WTC11 (cell line): ENCODE measurements at regions not wholly inside any gene's neighbourhood (a gene's known extent, or its start where the extent isn't known, plus 50 kb on each side); places are given as distances from the start of the nearest gene placed in this dataset.

ENCODE experiments used
- ATAC-seq: fragments of 200-7000 bp; cut with Tn5 transposase; 2 replicates; pipeline ENCODE4 v1.10.0; 2021; ENCODE audit warnings: mild to moderate bottlenecking, moderate library complexity
- CTCF ChIA-PET: fragments of 300-600 bp; sonication (Branson Sonifier 250); formaldehyde crosslinking; loops from one replicate; lab custom pipeline; 2021; ENCODE audit warnings: antibody characterized with exemption; lab: Charles Lee
- POLR2A ChIA-PET: fragments of 350-600 bp; sonication (Branson Sonifier 250); formaldehyde crosslinking; loops from one replicate; lab custom pipeline; 2021; ENCODE audit warnings: antibody characterized with exemption; lab: Charles Lee
- DNase-seq: peaks from one replicate; pipeline ENCODE4 v3.0.0; 2021; ENCODE audit warnings: low spot score
- H3K27ac Mint-ChIP-seq: 2 replicates; pipeline ENCODE4 v1.8.0; 2021; ENCODE audit warnings: mixed read lengths
- H3K27me3 Mint-ChIP-seq: 2 replicates; pipeline ENCODE4 v1.8.0; 2021; ENCODE audit warnings: low read depth, mild to moderate bottlenecking, moderate library complexity, mixed read lengths
- H3K36me3 Mint-ChIP-seq: 2 replicates; pipeline ENCODE4 v1.8.0; 2021; ENCODE audit warnings: mixed read lengths
- H3K4me1 Mint-ChIP-seq: 2 replicates; pipeline ENCODE4 v1.8.0; 2022; ENCODE audit warnings: mixed read lengths
- H3K4me3 Mint-ChIP-seq: 2 replicates; pipeline ENCODE4 v1.8.0; 2021; ENCODE audit warnings: mild to moderate bottlenecking, moderate library complexity, mixed read lengths
- H3K9me3 Mint-ChIP-seq: 2 replicates; pipeline ENCODE4 v1.8.0; 2021; ENCODE audit warnings: mixed read lengths
- GTF2I ChIP-seq: fragments of 250-450 bp; sonication (Bioruptor Pico); conservative IDR thresholded peaks from 2 replicates; pipeline ENCODE4 v1.4.0; 2021; ENCODE audit warnings: mild to moderate bottlenecking
- IRF2 ChIP-seq: sonication (generic); formaldehyde crosslinking; IDR thresholded peaks from 2 replicates; pipeline ENCODE4 v1.8.0; 2022; ENCODE audit warnings: low read depth, missing genetic modification reagents, borderline replicate concordance
- NFATC4 ChIP-seq: fragments of 250-450 bp; sonication (Bioruptor Pico); IDR thresholded peaks from 2 replicates; pipeline ENCODE4 v1.9.0; 2021; ENCODE audit warnings: mild to moderate bottlenecking
- NFE2L1 ChIP-seq: sonication (generic); formaldehyde crosslinking; IDR thresholded peaks from 2 replicates; pipeline ENCODE4 v1.8.1; 2023; ENCODE audit warnings: missing genetic modification reagents
- NR3C1 ChIP-seq: sonication (generic); formaldehyde crosslinking; conservative IDR thresholded peaks from 2 replicates; pipeline ENCODE4 v1.8.1; 2023; ENCODE audit warnings: low read depth, mild to moderate bottlenecking, missing genetic modification reagents
- RELA ChIP-seq: sonication (generic); formaldehyde crosslinking; IDR thresholded peaks from 2 replicates; pipeline ENCODE4 v1.8.1; 2022; ENCODE audit warnings: missing genetic modification reagents, mild to moderate bottlenecking, borderline replicate concordance
- TEAD1 ChIP-seq: sonication (generic); formaldehyde crosslinking; IDR thresholded peaks from 2 replicates; pipeline ENCODE4 v1.8.0; 2022; ENCODE audit warnings: mild to moderate bottlenecking, missing genetic modification reagents
- TEAD4 ChIP-seq: sonication (generic); formaldehyde crosslinking; IDR thresholded peaks from 2 replicates; pipeline ENCODE4 v1.8.0; 2022; ENCODE audit warnings: mild to moderate bottlenecking, missing genetic modification reagents
- TF ChIP-seq, protein P1 (sequence below): fragments of 250-450 bp; sonication (Bioruptor Pico); IDR thresholded peaks from 2 replicates; pipeline ENCODE4 v1.9.0; 2021; ENCODE audit warnings: moderate library complexity, mild to moderate bottlenecking, inconsistent platforms, borderline replicate concordance
- TF ChIP-seq, protein P2 (sequence below): sonication (generic); formaldehyde crosslinking; IDR thresholded peaks from 2 replicates; pipeline ENCODE4 v1.8.1; 2022; ENCODE audit warnings: mild to moderate bottlenecking, moderate library complexity, missing genetic modification reagents
- TF ChIP-seq, protein P3 (sequence below): sonication (generic); formaldehyde crosslinking; IDR thresholded peaks from 2 replicates; pipeline ENCODE4 v1.8.0; 2022; ENCODE audit warnings: mild to moderate bottlenecking, missing genetic modification reagents
- TF ChIP-seq, protein P4 (sequence below): fragments of 200-600 bp; IDR thresholded peaks from 2 replicates; pipeline ENCODE4 v1.8.0; 2022; ENCODE audit warnings: antibody characterized with exemption
- TF ChIP-seq, protein P5 (sequence below): fragments of 250-450 bp; sonication (Bioruptor Pico); conservative IDR thresholded peaks from 2 replicates; pipeline ENCODE4 v1.9.0; 2021; ENCODE audit warnings: mild to moderate bottlenecking
- TF ChIP-seq, protein P6 (sequence below): sonication (generic); formaldehyde crosslinking; IDR thresholded peaks from 2 replicates; pipeline ENCODE4 v1.8.1; 2023; ENCODE audit warnings: mild to moderate bottlenecking, missing genetic modification reagents, moderate library complexity
- TF ChIP-seq, protein P7 (sequence below): sonication (generic); formaldehyde crosslinking; IDR thresholded peaks from 2 replicates; pipeline ENCODE4 v1.8.1; 2023; ENCODE audit warnings: mild to moderate bottlenecking, moderate library complexity, missing genetic modification reagents
- TF ChIP-seq, protein P8 (sequence below): sonication (generic); formaldehyde crosslinking; IDR thresholded peaks from 2 replicates; pipeline ENCODE4 v1.8.1; 2022; ENCODE audit warnings: missing genetic modification reagents, borderline replicate concordance

DNA sequence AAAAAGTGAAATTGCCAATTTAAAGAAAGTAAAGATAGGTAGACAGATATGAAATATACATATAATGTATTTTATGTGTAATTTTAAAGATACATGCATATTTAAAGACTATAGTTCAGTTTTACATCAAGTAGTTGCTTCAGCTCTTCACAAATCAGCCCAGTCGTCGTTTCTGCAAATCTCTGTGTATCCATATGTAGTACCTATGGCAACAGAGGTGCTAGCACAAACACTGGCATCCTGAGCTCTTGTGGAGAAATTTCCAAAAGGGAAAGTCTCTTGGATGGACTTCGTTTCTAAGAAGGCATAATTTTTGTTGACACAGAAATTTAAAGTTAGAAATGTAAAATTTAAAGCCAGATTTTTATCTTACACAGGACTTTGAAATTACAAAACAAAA is 1284.7 kb downstream of the ROBO1 start:
- no peak for ATAC-seq
- H3K4me3 Mint-ChIP-seq, result no peak overlapping the region
- ChIA-PET POLR2A (no interaction called here), CTCF (interaction anchor here (1.5 kb wide), 1 partner anchor 163 kb away, joined by 6 read pairs; no protein-coding TSS in a partner anchor)
- TF ChIP-seq, protein P1, sequence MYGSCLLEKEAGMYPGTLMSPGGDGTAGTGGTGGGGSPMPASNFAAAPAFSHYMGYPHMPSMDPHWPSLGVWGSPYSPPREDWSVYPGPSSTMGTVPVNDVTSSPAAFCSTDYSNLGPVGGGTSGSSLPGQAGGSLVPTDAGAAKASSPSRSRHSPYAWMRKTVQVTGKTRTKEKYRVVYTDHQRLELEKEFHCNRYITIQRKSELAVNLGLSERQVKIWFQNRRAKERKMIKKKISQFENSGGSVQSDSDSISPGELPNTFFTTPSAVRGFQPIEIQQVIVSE, result no peak
- TF ChIP-seq NFE2L1 (CRISPR knock-in tag) (no peak), NFATC4 (no peak), NR3C1 (CRISPR knock-in tag) (no peak), TEAD4 (no peak), IRF2 (CRISPR knock-in tag) (no peak), RELA (CRISPR knock-in tag) (no peak), GTF2I (no peak), TEAD1 (CRISPR knock-in tag) (no peak)
- TF ChIP-seq, protein P2, sequence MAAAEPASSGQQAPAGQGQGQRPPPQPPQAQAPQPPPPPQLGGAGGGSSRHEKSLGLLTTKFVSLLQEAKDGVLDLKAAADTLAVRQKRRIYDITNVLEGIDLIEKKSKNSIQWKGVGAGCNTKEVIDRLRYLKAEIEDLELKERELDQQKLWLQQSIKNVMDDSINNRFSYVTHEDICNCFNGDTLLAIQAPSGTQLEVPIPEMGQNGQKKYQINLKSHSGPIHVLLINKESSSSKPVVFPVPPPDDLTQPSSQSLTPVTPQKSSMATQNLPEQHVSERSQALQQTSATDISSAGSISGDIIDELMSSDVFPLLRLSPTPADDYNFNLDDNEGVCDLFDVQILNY (CRISPR knock-in tag), result no peak
- TF ChIP-seq, protein P3, sequence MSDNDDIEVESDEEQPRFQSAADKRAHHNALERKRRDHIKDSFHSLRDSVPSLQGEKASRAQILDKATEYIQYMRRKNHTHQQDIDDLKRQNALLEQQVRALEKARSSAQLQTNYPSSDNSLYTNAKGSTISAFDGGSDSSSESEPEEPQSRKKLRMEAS (CRISPR knock-in tag), result no peak
- TF ChIP-seq, protein P4, sequence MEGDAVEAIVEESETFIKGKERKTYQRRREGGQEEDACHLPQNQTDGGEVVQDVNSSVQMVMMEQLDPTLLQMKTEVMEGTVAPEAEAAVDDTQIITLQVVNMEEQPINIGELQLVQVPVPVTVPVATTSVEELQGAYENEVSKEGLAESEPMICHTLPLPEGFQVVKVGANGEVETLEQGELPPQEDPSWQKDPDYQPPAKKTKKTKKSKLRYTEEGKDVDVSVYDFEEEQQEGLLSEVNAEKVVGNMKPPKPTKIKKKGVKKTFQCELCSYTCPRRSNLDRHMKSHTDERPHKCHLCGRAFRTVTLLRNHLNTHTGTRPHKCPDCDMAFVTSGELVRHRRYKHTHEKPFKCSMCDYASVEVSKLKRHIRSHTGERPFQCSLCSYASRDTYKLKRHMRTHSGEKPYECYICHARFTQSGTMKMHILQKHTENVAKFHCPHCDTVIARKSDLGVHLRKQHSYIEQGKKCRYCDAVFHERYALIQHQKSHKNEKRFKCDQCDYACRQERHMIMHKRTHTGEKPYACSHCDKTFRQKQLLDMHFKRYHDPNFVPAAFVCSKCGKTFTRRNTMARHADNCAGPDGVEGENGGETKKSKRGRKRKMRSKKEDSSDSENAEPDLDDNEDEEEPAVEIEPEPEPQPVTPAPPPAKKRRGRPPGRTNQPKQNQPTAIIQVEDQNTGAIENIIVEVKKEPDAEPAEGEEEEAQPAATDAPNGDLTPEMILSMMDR, result no peak
- TF ChIP-seq, protein P5, sequence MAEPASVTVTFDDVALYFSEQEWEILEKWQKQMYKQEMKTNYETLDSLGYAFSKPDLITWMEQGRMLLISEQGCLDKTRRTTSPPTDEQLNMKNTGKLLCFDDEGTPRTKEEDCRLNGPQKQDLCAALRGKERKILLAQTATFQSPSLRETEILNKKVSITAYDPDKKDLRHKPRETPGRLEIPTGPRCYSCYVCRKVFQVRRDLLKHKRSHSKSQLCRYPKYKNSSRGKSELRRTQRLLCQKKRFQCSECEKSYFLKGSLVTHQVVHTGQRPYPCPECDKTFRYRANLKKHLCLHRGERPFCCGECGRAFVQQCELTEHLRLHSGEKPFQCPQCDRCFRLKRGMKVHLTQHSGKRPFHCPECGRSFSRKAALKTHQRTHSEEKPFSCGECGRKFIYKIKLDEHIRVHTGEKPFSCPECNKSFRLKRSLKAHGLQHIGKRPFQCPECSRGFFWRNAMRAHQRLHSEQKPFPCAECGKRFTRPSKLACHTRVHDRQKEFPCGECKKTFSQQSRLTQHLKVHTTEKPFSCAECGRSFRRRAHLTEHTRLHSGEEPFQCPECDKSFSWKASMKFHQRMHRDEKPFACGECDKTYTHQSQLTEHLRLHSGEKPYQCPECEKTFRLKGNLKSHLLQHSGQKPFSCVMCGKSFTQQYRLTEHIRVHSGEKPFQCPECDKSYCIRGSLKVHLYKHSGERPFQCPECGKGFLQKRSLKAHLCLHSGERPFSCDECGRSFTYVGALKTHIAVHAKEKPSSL (CRISPR knock-in tag), result no peak
- TF ChIP-seq, protein P6, sequence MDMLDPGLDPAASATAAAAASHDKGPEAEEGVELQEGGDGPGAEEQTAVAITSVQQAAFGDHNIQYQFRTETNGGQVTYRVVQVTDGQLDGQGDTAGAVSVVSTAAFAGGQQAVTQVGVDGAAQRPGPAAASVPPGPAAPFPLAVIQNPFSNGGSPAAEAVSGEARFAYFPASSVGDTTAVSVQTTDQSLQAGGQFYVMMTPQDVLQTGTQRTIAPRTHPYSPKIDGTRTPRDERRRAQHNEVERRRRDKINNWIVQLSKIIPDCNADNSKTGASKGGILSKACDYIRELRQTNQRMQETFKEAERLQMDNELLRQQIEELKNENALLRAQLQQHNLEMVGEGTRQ (CRISPR knock-in tag), result no peak
- TF ChIP-seq, protein P7, sequence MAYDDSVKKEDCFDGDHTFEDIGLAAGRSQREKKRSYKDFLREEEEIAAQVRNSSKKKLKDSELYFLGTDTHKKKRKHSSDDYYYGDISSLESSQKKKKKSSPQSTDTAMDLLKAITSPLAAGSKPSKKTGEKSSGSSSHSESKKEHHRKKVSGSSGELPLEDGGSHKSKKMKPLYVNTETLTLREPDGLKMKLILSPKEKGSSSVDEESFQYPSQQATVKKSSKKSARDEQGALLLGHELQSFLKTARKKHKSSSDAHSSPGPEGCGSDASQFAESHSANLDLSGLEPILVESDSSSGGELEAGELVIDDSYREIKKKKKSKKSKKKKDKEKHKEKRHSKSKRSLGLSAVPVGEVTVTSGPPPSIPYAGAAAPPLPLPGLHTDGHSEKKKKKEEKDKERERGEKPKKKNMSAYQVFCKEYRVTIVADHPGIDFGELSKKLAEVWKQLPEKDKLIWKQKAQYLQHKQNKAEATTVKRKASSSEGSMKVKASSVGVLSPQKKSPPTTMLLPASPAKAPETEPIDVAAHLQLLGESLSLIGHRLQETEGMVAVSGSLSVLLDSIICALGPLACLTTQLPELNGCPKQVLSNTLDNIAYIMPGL (CRISPR knock-in tag), result no peak
- TF ChIP-seq, protein P8, sequence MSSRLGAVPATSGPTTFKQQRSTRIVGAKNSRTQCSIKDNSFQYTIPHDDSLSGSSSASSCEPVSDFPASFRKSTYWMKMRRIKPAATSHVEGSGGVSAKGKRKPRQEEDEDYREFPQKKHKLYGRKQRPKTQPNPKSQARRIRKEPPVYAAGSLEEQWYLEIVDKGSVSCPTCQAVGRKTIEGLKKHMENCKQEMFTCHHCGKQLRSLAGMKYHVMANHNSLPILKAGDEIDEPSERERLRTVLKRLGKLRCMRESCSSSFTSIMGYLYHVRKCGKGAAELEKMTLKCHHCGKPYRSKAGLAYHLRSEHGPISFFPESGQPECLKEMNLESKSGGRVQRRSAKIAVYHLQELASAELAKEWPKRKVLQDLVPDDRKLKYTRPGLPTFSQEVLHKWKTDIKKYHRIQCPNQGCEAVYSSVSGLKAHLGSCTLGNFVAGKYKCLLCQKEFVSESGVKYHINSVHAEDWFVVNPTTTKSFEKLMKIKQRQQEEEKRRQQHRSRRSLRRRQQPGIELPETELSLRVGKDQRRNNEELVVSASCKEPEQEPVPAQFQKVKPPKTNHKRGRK (CRISPR knock-in tag), result no peak
- peaks cover 26% of the 10 kb centered on the region for H3K36me3 Mint-ChIP-seq
- no peak for DNase-seq
- peaks cover 16% of the 10 kb centered on the region for H3K4me1 Mint-ChIP-seq
- peaks cover 25% of the 10 kb centered on the region for H3K9me3 Mint-ChIP-seq
- no peaks in the 10 kb centered on the region; the same call in 1 of the 2 replicates for H3K27me3 Mint-ChIP-seq
- H3K27ac Mint-ChIP-seq, result no peak overlapping the region
